B cell (primary cell): ENCODE measurements at regions not wholly inside any gene's neighbourhood (a gene's known extent, or its start where the extent isn't known, plus 50 kb on each side); places are given as distances from the start of the nearest gene placed in this dataset.

Experiments
- ATAC-seq: fragments of 200-7000 bp; cut with Tn5 transposase; one replicate; pipeline ENCODE4 v1.10.0; 2021; ENCODE audit warnings: low read depth, mild to moderate bottlenecking, moderate number of reproducible peaks, moderate library complexity
- CTCF ChIA-PET: fragments of 350-600 bp; sonication (Branson Sonifier 250); formaldehyde crosslinking; loops from one replicate; lab custom pipeline; 2021; ENCODE audit warnings: antibody characterized with exemption, inconsistent platforms; lab: Charles Lee
- POLR2A ChIA-PET: fragments of 350-600 bp; sonication (Branson Sonifier 250); formaldehyde crosslinking; loops from one replicate; lab custom pipeline; 2021; ENCODE audit warnings: antibody characterized with exemption; lab: Charles Lee
- DNase-seq: peaks from one replicate; pipeline ENCODE4 v3.0.0; 2013
- H2AFZ ChIP-seq: 2 replicates; pipeline ENCODE4 v1.6.1; 2012; ENCODE audit warnings: mild to moderate bottlenecking, low read depth, low read length; ENCODE audit not compliant: insufficient read depth, poor library complexity, severe bottlenecking
- H3K27ac ChIP-seq, 2 donors: 1 replicate in 1 of 2; 2 replicates in 1 of 2; pipeline ENCODE4 v1.5.1; 2012 to 2013; ENCODE audit warnings: low read length in 2 of 2, mild to moderate bottlenecking in 2 of 2, moderate library complexity in 1 of 2
- H3K27me3 ChIP-seq, 4 experiments: fragments of 200-600 bp in 1 of 4; sonication (generic) in 1 of 4; replicated peaks in 1 of 4; 1 replicate in 2 of 4; 2 replicates in 2 of 4; pipeline versions ENCODE4 v1.6.1 to v1.7.0; 2013 to 2016; ENCODE audit warnings: low read length in 3 of 4, mild to moderate bottlenecking in 2 of 4, mixed read lengths in 1 of 4, moderate library complexity in 1 of 4; ENCODE audit not compliant: insufficient read depth in 4 of 4, control insufficient read depth in 3 of 4; ENCODE audit errors: control extremely low read depth in 1 of 4
- H3K36me3 ChIP-seq, 2 experiments: replicated peaks in 1 of 2; 1 replicate in 1 of 2; 2 replicates in 1 of 2; pipeline versions ENCODE4 v1.6.1 to v1.7.1; 2013; ENCODE audit warnings: low read length in 1 of 2; ENCODE audit not compliant: insufficient read depth in 2 of 2, control insufficient read depth in 1 of 2; ENCODE audit errors: control extremely low read depth in 1 of 2, extremely low read depth in 1 of 2
- H3K4me1 ChIP-seq, 2 donors: fragments of 200-600 bp in 1 of 2; sonication (generic) in 1 of 2; 1 replicate in 1 of 2; 2 replicates in 1 of 2; pipeline versions ENCODE4 v1.5.1 to v1.6.1; 2013 to 2017; ENCODE audit warnings: low read length in 2 of 2; ENCODE audit not compliant: control insufficient read depth in 2 of 2, insufficient read depth in 2 of 2
- H3K4me2 ChIP-seq: replicated peaks from 2 replicates; pipeline ENCODE3; 2012; ENCODE audit warnings: mild to moderate bottlenecking, low read depth, low read length; ENCODE audit not compliant: poor library complexity, severe bottlenecking
- H3K4me3 ChIP-seq, 5 experiments: fragments of 200-600 bp in 1 of 5; sonication (generic) in 1 of 5; 1 replicate in 3 of 5; 2 replicates in 2 of 5; pipeline versions ENCODE4 v1.5.1 to v1.7.0; 2011 to 2016; ENCODE audit warnings: low read length in 4 of 5, mild to moderate bottlenecking in 4 of 5, low read depth in 2 of 5, control low read depth in 1 of 5, moderate library complexity in 1 of 5; ENCODE audit not compliant: insufficient read depth in 1 of 5; ENCODE audit errors: control extremely low read depth in 1 of 5, extremely low read depth in 1 of 5
- H3K79me2 ChIP-seq: fragments of 200-600 bp; sonication (generic); one replicate; pipeline ENCODE4 v1.6.0; 2016; ENCODE audit warnings: low read length; ENCODE audit not compliant: control insufficient read depth, insufficient read depth
- H3K9ac ChIP-seq: fragments of 200-600 bp; sonication (generic); 2 replicates; pipeline ENCODE4 v1.6.1; 2017; ENCODE audit warnings: mild to moderate bottlenecking, low read length, moderate library complexity
- H3K9me3 ChIP-seq, 3 donors: one replicate each; pipeline versions ENCODE4 v1.6.1 to v1.7.1; 2013; ENCODE audit warnings: low read length in 2 of 3; ENCODE audit not compliant: control insufficient read depth in 2 of 3, insufficient read depth in 1 of 3; ENCODE audit errors: control extremely low read depth in 1 of 3
- H4K20me1 ChIP-seq: 2 replicates; pipeline ENCODE4 v1.6.0; 2012; ENCODE audit warnings: mild to moderate bottlenecking, low read length; ENCODE audit not compliant: insufficient read depth, control insufficient read depth, poor library complexity, severe bottlenecking
- H3K27ac Mint-ChIP-seq: one replicate; pipeline ENCODE4 v1.8.0; 2021; ENCODE audit warnings: mixed read lengths
- H3K27me3 Mint-ChIP-seq: one replicate; pipeline ENCODE4 v1.8.0; 2021; ENCODE audit warnings: mixed read lengths
- H3K4me1 Mint-ChIP-seq: one replicate; pipeline ENCODE4 v1.8.0; 2021; ENCODE audit warnings: mixed read lengths
- H3K4me3 Mint-ChIP-seq: one replicate; pipeline ENCODE4 v1.8.0; 2021; ENCODE audit warnings: mixed read lengths
- H3K9me3 Mint-ChIP-seq: one replicate; pipeline ENCODE4 v1.8.0; 2022; ENCODE audit warnings: mixed read lengths; ENCODE audit not compliant: insufficient read depth
- EZH2 ChIP-seq: IDR thresholded peaks from 2 replicates; pipeline ENCODE4 v1.6.1; 2012; ENCODE audit warnings: borderline replicate concordance, low read depth, mild to moderate bottlenecking, moderate library complexity, low read length; ENCODE audit not compliant: insufficient read depth, poor library complexity, severe bottlenecking
- WGBS: methylation state at CpG from one replicate; pipeline ENCODE4 v1.1.5; 2013; ENCODE audit warnings: missing lambda C conversion rate; ENCODE audit not compliant: insufficient coverage; 5-methylcytosine and 5-hydroxymethylcytosine counted together
- intact Hi-C: fragments of 100-400 bp; cut with micrococcal nuclease; formaldehyde crosslinking; loops from one replicate; pipeline ENCODE4 v1.10.0; 2022
- TF ChIP-seq, protein P1 (sequence below): fragments of 200-600 bp; IDR thresholded peaks from one replicate; pipeline ENCODE4 v1.8.0; 2022; ENCODE audit warnings: antibody characterized with exemption, mild to moderate bottlenecking

- ATAC-seq (no peak), DNase-seq (no peak)
- H3K9me3 ChIP-seq: no peaks in the 10 kb centered on the region
- Mint-ChIP-seq H3K9me3 (no peaks in the 10 kb centered on the region), H3K4me1 (no peaks in the 10 kb centered on the region), H3K27me3 (peaks cover 22% of the 10 kb centered on the region), H3K4me3 (no peak overlapping the region), H3K27ac (no peak overlapping the region)
- H3K27ac ChIP-seq: no peak overlapping the region
- H3K4me2 ChIP-seq: no peak overlapping the region
- no peaks in the 10 kb centered on the region for H4K20me1 ChIP-seq
- WGBS: no CpG with 5 or more reads among the region's 2 CpGs
- intact Hi-C loops: no loop called here
- TF ChIP-seq EZH2: no peak
- TF ChIP-seq, protein P1, sequence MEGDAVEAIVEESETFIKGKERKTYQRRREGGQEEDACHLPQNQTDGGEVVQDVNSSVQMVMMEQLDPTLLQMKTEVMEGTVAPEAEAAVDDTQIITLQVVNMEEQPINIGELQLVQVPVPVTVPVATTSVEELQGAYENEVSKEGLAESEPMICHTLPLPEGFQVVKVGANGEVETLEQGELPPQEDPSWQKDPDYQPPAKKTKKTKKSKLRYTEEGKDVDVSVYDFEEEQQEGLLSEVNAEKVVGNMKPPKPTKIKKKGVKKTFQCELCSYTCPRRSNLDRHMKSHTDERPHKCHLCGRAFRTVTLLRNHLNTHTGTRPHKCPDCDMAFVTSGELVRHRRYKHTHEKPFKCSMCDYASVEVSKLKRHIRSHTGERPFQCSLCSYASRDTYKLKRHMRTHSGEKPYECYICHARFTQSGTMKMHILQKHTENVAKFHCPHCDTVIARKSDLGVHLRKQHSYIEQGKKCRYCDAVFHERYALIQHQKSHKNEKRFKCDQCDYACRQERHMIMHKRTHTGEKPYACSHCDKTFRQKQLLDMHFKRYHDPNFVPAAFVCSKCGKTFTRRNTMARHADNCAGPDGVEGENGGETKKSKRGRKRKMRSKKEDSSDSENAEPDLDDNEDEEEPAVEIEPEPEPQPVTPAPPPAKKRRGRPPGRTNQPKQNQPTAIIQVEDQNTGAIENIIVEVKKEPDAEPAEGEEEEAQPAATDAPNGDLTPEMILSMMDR: no peak
- peaks cover 0 to 21% (median 0%) of the 10 kb centered on the region in 4 experiments for H3K27me3 ChIP-seq
- no peak overlapping the region for H3K4me3 ChIP-seq
- H3K79me2 ChIP-seq: no peaks in the 10 kb centered on the region
- H3K9ac ChIP-seq: no peak overlapping the region
- H2AFZ ChIP-seq: no peak overlapping the region
- POLR2A ChIA-PET: no interaction called here
- no peaks in the 10 kb centered on the region for H3K4me1 ChIP-seq
- H3K36me3 ChIP-seq: no peaks in the 10 kb centered on the region
- CTCF ChIA-PET: no interaction called here
Measured at GRCh38 chr11:20308601-20309000, 54.9 kb upstream of the HTATIP2 start.

GRCh38 chr11:20303391-20303965, 60.0 kb upstream of the HTATIP2 start:
- no peak for TF ChIP-seq EZH2
- TF ChIP-seq, protein P1: no peak
- Histone ChIP-seq H3K4me3 (no peak overlapping the region), H3K4me2 (no peak overlapping the region), H3K27me3 (peaks cover 0 to 19% (median 0%) of the 10 kb centered on the region in 4 experiments), H4K20me1 (no peaks in the 10 kb centered on the region), H3K36me3 (no peaks in the 10 kb centered on the region), H3K4me1 (no peaks in the 10 kb centered on the region), H3K9me3 (no peaks in the 10 kb centered on the region), H3K9ac (no peak overlapping the region), H3K79me2 (no peaks in the 10 kb centered on the region), H2AFZ (no peak overlapping the region), H3K27ac (no peak overlapping the region)
- DNase-seq (no peak), ATAC-seq (no peak)
- 96% methylated on average over 3 of the region's 6 CpGs for WGBS
- Mint-ChIP-seq H3K9me3 (no peaks in the 10 kb centered on the region), H3K4me3 (no peak overlapping the region), H3K4me1 (no peaks in the 10 kb centered on the region), H3K27ac (no peak overlapping the region), H3K27me3 (peaks cover 37% of the 10 kb centered on the region)
- POLR2A ChIA-PET: no interaction called here
- CTCF ChIA-PET: no interaction called here
- intact Hi-C loops: no loop called here
